DOHH2 (cell line): ENCODE measurements at regions not wholly inside any gene's neighbourhood (a gene's known extent, or its start where the extent isn't known, plus 50 kb on each side); places are given as distances from the start of the nearest gene placed in this dataset.

Source experiments
- EZH2phosphoT487 ChIP-seq: fragments of 200-600 bp; sonication (generic); IDR thresholded peaks from 2 replicates; pipeline ENCODE4 v1.6.1; 2017; ENCODE audit warnings: borderline replicate concordance, mild to moderate bottlenecking, antibody characterized with exemption, low read length, moderate library complexity, mixed read lengths
- TF ChIP-seq, protein P1 (sequence below): fragments of 200-600 bp; sonication (generic); IDR thresholded peaks from one replicate; pipeline ENCODE4 v1.5.1; 2014; ENCODE audit warnings: antibody characterized with exemption, mild to moderate bottlenecking, low read depth, low read length; ENCODE audit not compliant: poor library complexity, severe bottlenecking

DNA sequence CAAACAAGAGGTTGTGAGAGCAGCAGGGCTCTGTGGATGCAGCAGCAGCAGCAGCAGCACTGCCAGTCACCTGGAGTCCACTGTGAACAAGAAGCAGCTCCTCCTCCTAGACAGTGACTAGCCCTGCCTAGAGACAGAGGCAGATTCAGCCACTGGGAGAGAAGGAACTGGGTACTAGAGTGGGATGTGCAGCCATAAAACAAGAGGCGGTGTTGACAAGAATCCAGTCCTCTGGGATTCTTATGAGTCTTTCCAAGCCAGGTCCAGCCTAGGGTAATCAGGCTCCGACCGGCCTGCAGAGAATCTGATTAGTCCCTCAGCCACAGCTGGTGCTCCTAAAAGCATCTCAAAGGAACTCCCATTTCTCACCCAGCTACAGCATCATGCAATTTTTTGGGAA is 83.9 kb upstream of the USP47 start:
- TF ChIP-seq, protein P1, sequence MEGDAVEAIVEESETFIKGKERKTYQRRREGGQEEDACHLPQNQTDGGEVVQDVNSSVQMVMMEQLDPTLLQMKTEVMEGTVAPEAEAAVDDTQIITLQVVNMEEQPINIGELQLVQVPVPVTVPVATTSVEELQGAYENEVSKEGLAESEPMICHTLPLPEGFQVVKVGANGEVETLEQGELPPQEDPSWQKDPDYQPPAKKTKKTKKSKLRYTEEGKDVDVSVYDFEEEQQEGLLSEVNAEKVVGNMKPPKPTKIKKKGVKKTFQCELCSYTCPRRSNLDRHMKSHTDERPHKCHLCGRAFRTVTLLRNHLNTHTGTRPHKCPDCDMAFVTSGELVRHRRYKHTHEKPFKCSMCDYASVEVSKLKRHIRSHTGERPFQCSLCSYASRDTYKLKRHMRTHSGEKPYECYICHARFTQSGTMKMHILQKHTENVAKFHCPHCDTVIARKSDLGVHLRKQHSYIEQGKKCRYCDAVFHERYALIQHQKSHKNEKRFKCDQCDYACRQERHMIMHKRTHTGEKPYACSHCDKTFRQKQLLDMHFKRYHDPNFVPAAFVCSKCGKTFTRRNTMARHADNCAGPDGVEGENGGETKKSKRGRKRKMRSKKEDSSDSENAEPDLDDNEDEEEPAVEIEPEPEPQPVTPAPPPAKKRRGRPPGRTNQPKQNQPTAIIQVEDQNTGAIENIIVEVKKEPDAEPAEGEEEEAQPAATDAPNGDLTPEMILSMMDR: no peak
- no peak for TF ChIP-seq EZH2phosphoT487
